ENCODE measurements at regions not wholly inside any gene's neighbourhood (a gene's known extent, or its start where the extent isn't known, plus 50 kb on each side); places are given as distances from the start of the nearest gene placed in this dataset.
"Not testable (repeated sequence)": the region's sequence is repeated elsewhere in the genome, so short reads cannot be mapped to it uniquely, and the experiment has no call there.

DNA sequence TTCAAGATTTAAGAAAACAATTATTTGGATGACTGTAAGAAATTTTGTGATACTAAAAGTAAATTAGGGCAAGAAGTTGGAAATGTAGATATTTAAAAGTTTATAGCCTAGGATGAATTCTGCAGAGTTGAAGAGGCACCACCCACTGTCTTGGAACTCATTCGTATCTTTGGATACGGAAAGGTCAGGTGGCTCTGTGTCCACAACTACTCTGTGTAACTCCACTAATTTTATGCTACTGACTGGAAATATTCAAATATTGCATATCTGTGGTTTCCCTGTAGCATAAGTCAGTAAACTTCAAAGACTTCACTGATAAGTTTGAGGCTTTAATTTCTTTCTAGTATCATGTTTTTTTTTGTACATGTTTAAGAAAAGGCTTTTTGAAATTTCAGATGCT, 156.9 kb upstream of the RPRM start:
- DNase-seq = no peak

DNA sequence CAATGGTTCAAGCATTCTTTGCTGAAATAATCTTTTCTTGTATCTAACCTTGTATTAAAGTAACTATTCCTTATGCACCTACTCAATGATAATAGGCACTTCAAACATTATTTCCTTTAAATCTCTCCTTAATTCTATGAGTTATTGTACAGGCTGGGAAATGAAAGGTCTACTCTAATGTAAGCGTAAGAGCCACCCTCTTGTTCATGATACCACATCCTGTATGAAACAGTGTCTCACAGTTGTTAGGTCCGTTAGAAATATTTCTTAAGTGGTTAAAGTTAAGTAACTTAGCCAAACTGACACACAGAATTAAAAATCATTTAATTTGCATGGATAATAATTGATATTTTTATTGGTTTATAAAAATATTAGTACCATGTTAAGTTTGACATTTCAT, 162.5 kb upstream of the RPRM start:
- no peak for DNase-seq

DNA sequence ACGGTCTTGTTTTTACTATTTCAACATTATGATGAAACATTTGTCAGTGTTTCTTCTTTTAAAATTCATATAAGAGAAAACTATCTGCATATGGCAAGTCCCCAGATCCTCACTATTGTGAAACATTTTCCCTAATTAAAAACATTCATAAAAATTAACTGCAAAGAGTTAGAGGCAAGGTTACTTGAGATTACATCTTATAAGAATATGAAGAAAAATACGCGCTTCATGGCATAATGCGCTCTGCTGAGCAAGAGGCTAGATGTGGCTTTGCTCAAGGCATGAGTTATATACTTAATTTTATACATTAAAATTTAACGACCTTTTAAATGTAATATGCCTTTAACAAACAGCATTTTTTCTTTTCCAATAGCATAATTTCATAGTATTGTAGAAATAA, 166.4 kb upstream of the RPRM start:
- DNase-seq = no peak

DNA sequence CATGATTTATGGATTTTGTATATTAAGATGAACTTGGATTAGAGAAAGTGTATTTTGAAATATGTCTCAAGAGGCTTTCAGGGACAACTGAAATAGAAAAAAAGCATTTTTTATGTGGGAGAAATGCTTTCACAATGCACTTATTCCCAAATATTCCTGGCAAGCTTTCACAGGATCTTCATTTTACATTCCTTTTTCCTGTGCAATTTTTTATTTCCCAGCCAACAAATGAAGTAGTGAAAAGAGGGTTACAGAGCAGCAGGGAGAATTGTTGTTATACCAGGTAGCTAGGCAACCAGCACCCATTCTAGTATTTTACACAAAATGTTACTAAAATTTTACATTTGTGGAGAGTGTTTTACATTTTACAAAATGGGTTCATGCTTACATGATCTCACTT, 167.0 kb upstream of the RPRM start:
- no peak for DNase-seq

DNA sequence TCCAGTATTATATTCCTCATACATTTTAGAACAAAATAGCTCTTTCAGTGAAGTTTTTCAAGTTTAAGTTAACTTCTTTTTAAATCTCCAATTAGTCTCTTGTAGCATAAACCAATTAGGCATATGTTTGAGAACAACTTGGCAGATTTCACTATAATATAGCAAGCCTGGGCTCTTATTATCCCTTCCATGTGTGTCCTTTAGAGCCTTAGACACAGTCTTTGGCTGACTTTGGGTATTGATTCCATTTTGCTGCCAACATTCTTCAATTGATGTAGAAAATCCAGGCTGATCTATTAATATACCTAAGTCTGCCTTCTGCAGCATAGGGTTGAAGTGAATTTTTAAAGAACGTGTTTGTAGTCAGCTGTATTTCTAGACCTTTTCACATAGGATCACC, 179.1 kb upstream of the RPRM start:
- DNase-seq = no peak

DNA sequence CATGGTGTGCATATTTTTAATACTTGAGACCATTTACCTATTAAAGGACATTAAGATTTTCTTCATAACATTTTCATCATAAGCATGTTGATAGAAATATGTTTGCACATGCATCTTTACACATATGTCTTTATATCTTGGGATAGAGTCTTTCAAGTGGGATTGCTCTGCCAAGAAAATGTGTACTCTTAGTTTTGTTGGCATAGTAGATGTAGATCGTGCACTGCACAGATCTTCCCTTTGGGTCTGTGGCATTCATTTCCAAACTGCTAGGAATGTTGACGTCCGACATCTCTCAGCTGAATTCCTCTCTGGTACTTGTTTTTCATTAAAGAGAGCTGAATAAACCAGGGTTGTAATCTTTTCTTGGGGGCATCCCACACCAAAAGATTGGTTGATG, 183.2 kb upstream of the RPRM start:
- DNase-seq = no peak

DNA sequence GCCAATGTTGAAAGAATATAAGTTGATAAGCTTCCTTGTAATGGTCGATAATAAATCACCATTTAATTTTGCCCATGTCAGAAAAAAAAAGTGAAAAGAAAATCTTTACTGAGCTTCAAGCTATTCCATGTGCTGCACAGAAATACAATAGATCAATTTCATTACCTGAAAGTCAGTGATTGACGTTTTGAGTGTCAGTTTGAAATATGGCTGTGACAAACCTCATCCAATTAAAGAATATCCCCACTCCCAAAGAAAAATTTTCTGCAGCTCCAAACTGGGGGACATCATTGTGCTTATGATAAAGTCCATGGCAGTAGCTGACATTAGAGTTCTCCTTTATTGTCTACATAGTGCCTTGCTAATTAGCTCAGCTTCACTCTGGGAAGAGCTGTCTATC, 184.8 kb upstream of the RPRM start:
- no peak for DNase-seq

DNA sequence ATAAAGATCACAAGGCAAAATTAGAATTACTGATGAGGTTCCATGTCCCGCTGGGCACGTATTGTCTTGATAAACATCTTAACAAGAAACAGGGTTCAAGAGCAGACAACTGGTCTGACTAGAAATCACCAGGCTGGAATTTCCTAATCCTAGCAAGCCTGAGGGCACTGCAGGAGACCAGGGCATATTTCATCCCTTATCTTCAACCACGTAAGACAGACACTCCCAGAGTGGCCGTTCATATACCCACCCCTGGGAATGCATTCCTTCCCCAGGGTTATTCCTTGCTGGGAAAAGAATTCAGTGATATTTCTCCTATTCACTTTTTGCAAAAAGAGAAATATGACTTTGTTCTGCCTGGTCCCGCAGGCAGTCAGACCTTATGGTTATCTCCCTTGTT, 185.4 kb upstream of the RPRM start:
- not testable (repeated sequence) for DNase-seq

DNA sequence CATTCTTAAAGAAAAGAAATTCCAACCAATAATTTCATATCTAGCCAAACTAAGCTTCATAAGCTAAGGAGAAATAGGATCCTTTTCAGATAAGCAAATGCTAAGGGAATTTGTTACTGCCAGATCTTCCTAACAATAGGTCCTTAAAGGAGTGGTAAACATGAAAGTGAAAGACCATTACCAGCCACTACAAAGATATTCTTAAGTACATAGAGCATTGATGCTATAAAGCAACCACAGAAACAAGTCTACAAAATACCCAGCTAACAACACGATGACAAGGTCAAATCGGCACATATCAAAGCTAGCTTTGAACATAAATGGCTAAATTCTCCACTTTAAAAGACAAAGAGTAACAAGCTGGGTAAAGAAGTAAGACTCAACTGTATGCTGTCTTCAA, 188.9 kb upstream of the RPRM start:
- DNase-seq = no peak

DNA sequence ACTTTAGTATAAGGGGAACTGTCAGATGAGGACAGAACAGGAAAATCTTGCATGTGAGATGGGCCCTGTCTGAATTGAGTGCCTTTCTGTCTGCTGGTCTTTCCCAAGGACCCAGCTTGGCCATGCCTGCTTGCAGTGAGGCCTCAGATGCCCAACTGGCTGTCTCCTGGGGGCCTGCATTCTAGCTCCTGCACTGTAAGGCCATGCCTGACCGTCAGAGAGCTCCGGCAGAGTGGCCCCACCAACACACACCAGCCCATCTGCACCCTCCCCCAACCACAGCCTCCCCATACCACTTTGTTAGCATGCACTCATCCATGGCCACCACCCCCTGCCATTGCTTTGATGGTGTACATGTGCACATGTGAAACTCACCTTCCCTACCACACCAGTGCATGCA, 190.4 kb upstream of the RPRM start:
- no peak for DNase-seq

DNA sequence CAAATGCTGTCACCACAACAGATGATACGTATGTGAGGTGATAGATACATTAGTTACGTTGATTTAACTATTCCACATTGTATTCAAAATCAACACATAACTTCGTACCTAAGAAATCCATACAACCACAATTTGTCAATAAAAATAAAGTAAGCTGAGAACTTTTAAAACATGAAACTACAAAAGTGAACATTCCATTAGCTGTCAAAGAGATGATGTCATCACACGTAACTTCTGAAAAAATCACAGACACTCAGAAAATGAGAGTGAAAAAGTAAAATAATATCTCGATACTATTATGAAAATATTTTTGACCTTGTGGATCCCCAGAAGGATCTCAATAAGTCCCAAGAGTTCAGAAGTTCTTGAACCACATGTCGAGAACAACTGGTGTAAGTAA, 161.6 kb upstream of the GALNT13 start:
- DNase-seq = no peak

DNA sequence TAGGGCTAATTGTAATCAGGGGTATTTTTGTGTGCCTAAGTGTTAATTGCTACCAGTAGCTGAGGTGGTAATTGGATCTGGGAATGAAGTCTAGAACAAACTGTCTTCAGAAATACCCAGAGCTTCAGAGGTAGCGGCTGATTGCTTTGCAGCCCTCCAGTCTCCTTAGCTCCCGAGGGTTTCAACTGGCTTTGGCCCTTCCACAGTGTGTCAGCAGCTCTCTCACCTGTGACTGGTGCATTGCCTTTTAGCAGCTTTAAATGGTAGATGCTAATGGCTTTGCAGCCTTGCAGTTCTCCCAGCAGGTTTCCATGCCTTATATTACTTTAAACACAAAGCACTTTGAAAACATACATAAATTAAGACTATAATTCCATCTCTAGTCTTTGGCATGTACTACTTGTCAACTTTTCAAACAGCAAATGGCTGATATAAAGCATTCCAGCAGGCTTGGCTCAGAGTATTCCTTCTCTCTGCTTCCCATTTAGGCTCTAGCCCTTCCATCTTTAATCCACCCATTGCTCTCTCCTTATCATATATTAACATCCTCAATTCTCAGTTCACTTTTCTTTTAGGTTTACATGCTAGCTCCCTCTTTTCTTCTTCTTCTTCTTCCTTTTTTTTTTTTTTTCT, 156.4 kb upstream of the GALNT13 start:
- no peak for DNase-seq

DNA sequence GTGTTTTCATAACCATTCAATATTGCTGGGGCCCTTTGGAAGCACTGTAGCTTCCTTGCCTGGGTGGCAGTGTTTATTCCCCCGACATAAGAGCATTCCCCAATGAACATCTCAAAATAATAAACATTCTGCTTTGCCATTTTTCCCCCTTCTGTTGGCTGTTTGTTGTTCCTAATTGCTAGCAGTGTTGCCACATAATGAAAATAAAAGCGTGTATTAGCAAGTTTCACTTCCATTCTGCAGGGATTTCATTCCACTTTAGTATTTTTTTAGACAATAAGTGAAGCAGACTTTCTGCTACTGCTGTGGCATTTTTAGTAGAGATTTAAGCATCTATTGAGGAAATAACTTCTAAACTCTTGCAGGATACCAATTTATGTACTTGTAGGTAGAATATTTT, 154.7 kb upstream of the GALNT13 start:
- DNase-seq = no peak

DNA sequence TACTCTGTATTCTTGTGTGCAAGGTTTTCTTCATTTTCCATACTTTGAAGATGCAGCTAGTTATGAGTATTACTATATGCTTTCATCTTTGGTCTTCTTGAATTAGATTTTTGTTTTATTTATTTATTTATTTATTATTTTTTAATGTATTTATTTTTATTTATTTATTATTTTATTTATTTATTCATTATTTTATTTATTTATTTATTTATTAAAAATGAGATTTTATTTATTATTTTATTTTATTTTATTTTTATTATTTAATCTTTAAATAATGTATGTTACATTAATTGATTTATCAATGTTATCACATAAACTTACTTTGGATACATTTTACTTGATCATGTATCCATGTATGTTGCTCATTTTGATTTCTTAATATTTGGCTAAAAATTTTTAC, 132.3 kb upstream of the GALNT13 start:
- DNase-seq = no peak

DNA sequence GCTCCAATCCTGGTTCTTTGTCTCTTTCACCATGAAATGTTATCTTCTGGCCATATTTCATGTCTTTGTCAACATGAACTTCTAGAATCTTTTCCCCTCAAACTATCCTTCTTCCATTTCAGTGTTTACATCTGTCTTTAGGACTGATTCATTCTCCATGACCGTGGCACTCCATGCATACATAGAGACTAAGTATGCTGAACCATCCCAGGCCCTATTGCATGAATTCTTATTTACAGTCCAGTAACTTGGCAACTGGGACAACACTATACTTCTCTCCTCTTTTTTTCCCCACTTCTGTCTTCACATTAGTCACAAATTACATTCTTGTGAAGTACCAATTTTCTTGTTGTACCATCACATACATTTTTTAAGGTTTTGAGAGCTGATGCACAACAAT, 109.8 kb upstream of the GALNT13 start:
- DNase-seq = no peak

DNA sequence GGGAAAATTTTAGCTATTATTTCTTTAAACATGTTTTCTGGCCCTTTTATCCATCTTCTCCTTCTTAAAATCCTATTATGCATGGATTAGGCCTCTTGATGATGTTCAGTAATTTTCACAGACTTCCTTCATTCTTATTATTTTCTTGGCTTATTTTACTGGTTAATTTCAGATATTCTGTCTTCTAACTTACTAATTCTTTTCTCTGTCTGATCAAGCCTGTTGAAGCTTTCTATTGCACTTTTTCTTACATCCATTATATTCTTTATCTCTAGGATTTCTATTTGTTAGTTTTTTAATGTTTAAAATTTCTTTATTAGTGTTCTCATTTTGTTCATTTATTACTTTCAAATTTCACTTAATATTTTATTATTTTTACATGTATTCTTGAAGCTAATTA, 105.3 kb upstream of the GALNT13 start:
- no peak for DNase-seq

DNA sequence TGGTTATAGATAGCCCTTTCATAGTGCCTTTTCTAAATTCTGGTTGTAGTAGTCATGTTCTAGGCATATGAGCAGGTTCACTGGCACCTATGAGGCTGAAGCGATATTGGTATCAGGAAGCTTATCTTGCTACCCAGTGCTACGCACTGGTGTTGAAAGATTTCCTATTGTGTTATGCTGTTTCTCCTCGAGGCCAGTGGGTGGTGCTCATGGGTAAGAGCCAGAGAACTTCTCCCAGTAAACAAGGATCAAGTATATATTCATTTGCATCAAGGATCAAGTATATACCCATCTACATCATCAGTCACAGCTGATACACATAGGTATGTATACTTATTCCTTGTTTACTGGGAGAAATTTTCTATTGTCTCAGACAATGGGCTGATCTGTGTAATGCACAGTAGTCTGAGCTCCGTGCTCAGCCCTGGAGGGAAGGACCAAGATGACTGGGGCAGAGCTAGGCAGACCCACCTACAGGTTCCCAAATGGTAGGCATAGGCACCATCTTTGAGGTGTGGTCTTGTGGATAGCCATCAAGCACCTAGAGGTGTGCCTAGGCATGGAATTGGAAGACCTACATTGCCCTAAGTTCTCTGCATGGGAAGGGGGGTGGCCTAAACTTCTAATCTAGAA, 101.2 kb upstream of the GALNT13 start:
- no peak for DNase-seq

DNA sequence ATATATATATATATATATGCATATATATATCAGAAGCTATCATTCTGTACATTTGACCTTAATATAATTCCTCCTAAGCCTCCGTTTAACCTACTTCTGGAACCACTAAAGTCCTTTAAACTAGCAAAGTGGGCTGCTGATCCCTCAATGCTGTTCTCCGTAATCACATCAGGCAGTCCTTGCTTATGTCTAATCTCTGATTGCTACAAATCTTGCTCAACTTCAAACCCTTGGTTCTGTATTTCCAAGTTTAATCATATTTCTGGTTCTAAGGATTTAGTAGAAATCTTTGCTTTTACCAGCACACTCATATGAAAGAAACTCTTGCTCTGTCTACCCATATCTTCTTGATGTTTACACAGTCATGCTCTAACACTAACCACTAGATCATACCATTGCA, 91.5 kb upstream of the GALNT13 start:
- no peak for DNase-seq

DNA sequence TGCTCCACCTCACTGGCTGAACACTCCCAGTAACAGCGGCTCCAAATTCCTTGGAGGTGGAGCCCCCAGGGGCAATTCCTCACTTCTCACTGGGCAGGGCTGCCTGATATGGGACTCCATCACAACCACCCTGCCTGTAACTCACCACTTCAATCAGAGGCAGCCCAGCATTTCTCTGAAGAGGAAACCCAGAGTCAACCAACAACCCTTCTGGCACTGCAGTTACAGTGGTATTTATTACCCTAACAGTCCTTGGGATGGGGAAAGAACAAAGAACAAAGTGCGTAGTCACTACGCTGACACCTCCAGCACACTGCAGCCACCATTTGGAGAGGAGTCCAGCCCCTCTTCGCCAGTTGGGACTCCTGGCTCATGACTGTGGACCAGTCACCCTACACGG, 85.7 kb upstream of the GALNT13 start:
- DNase-seq = no peak

DNA sequence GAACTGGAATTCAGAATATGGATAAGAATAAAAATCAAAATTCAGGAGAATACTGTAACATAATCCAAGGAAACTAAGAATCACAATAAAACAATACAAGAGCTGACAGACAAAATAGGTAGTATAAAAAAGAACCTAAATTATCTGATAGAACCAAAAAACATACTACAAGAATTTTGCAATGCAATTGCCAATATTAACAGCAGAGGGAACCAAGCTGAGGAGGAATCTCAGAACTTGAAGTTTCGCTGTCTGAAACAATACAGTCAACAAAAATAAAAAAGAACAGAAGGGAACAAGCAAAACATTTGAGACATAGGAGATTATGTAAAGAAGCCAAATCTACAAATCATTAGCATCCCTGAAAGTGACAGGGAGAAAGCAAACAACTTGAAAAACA, 84.1 kb upstream of the GALNT13 start:
- DNase-seq = no peak

DNA sequence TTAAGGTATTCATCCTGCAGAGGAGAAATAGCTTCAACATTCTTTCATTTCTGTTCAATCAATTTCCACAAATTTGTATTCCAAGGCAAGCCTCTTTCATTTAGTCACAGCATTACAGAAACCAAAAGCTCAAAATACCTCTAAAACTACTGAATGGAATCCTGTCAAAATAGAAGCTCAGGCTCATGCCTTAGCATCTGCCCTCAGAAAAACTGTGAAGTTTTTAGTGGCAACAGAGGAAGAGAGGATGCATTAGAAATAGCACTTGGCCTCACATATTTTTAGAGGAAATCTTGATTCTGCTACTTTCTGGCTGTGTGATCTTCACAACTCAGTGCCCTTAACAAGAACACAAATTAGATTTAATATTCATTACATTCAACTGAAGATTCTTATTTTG, 69.1 kb upstream of the GALNT13 start:
- no peak for DNase-seq

DNA sequence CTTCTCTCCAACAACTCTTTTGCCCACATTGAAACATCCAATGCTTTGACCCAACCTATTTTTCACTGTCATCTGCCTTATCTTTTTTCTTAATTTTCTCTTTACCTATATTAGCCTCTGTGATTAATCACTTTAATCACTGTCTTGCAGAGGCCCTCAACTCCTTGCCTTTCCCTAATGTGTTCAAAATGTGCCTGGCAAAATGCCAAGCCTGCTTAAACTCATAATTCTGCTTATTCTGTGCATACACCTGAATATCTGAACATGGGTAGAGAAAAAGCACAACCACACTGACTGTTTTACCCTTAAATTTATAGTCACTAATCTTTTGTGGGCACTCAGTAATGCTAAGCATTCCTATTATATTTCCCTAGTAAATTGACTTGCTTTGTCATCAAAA, 63.0 kb upstream of the GALNT13 start:
- no peak for DNase-seq

DNA sequence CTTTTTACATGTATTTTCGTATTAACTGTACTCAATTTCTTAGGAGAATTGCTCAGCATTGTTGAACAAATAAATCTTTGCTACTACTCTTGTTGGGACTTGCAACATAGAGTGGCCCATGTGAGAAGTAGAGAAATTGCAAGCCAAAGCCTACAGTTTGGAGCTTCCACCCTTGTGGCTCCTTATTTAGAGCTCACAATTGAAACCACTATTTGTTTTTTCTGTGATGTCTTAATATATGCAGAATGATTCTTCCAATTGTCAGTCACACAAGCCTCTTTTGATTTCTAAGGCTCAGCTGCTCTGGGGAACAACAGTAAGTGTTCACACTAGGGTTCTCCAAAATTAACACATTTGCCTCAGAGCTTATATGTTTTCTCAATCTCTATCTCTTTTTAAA, 60.2 kb upstream of the GALNT13 start:
- DNase-seq = no peak

DNA sequence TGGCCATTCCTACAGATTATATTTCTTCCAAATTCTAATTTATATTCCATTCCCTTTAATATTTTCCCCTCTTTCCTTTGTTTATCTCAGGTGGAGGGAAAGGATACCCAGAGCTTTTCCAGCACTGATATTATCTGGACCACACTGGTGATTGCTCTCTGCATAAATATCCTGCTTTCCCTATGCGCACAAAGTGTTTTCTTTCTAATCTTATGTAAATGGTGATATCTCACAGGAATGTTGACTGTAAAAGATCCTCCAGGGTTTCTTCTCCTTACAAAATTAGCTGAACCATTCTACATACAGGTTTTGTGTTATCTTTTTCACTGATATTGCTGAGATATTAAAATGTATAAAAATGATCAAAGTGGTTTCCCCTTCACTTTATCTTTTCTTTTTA, 59.1 kb upstream of the GALNT13 start:
- DNase-seq = no peak

DNA sequence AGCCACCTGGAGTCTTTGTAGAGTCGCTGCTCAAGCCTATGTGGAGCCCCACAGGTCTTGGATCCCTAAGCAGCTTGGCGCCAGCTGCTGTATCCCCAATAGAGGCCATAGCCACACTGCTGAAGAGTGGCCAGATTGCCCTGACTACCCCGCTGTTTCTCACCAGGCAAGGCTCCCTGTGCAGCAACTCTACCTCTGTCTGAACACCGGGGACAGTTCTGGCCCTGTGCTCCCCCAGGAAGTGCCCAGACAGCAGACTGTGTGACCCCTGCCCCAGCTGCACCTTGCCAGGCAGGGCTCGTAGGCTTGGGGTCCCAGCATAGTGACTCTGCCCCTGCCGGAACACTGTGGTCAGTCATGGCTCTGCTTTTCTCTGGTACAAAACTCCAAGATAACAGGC, 53.5 kb upstream of the GALNT13 start:
- no peak for DNase-seq

DNA sequence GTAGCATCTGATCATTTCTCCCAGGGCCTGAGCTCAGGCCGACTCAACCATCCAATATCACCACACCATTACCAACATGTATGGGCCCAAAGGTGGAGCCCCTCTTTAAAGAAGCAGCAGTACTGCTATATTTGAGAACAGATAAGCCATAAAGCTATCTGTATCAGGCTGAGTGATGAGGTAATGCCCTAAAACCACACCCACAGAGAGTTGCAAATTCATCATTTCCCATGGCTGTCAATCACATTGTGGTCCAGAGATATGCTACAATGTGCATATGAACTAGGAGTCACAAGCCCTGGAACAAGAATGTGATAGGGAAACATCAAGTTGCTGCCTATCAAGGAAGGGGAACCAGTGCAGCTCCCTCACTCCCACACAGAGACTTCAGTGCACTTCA, 52.6 kb upstream of the GALNT13 start:
- DNase-seq = no peak
